Thoracic aorta (tissue), 2 donors: ENCODE measurements at regions not wholly inside any gene's neighbourhood (a gene's known extent, or its start where the extent isn't known, plus 50 kb on each side); places are given as distances from the start of the nearest gene placed in this dataset.
"Not testable (repeated sequence)": the region's sequence is repeated elsewhere in the genome, so short reads cannot be mapped to it uniquely, and the experiment has no call there.

Experiments used
- ATAC-seq: fragments of 150-250 bp; one replicate; pipeline ENCODE4 v1.8.0; 2017; ENCODE audit warnings: low read depth; ENCODE audit not compliant: insufficient number of reproducible peaks, low FRiP score
- DNase-seq: peaks from one replicate; pipeline ENCODE4 v3.0.0-alpha.2; 2020; ENCODE audit warnings: low spot score
- H3K27ac ChIP-seq, 2 donors: fragments of 200-600 bp; sonication (generic); 1 replicate in 1 of 2; 2 replicates in 1 of 2; pipeline ENCODE4 v1.5.1; 2016; ENCODE audit warnings: mild to moderate bottlenecking in 2 of 2, moderate library complexity in 2 of 2
- H3K27me3 ChIP-seq: fragments of 200-600 bp; sonication (generic); replicated peaks from 2 replicates; pipeline ENCODE4 v1.6.0; 2016; ENCODE audit warnings: mild to moderate bottlenecking; ENCODE audit not compliant: insufficient read depth
- H3K36me3 ChIP-seq: fragments of 200-600 bp; sonication (generic); one replicate; pipeline ENCODE4 v1.5.1; 2016
- H3K4me1 ChIP-seq, 2 donors: fragments of 200-600 bp; sonication (generic); 1 replicate in 1 of 2; 2 replicates in 1 of 2; pipeline versions ENCODE4 v1.5.1 to v1.6.0; 2016; ENCODE audit warnings: low read depth in 2 of 2, mild to moderate bottlenecking in 1 of 2; ENCODE audit not compliant: control insufficient read depth in 1 of 2
- H3K4me3 ChIP-seq: fragments of 200-600 bp; sonication (generic); 2 replicates; pipeline ENCODE4 v1.5.1; 2016; ENCODE audit warnings: mild to moderate bottlenecking
- H3K9me3 ChIP-seq: fragments of 200-600 bp; sonication (generic); 2 replicates; pipeline ENCODE4 v1.5.1; 2016
- CTCF ChIP-seq: fragments of 200-600 bp; sonication (generic); IDR thresholded peaks from one replicate; pipeline ENCODE4 v1.5.1; 2019; ENCODE audit warnings: antibody characterized with exemption

GRCh38 chr5:125455041-125455440 is 708.6 kb upstream of the ZNF608 start:
- H3K36me3 ChIP-seq = no peaks in the 10 kb centered on the region
- no peaks in the 10 kb centered on the region for H3K4me1 ChIP-seq
- ATAC-seq = no peak
- H3K9me3 ChIP-seq = no peaks in the 10 kb centered on the region
- TF ChIP-seq CTCF = no peak
- H3K4me3 ChIP-seq = no peak overlapping the region
- H3K27me3 ChIP-seq = no peaks in the 10 kb centered on the region
- DNase-seq = no peak
- H3K27ac ChIP-seq = no peak overlapping the region

GRCh38 chr5:125456005-125456404 is 709.6 kb upstream of the ZNF608 start:
- H3K4me1 ChIP-seq, ATAC-seq, H3K9me3 ChIP-seq, H3K36me3 ChIP-seq, H3K27me3 ChIP-seq, DNase-seq, H3K4me3 ChIP-seq, H3K27ac ChIP-seq: not testable (repeated sequence)

- H3K9me3 ChIP-seq = no peaks in the 10 kb centered on the region
- no peaks in the 10 kb centered on the region for H3K27me3 ChIP-seq
- H3K36me3 ChIP-seq = no peaks in the 10 kb centered on the region
- ATAC-seq = no peak
- no peak for DNase-seq
- no peak overlapping the region for H3K4me3 ChIP-seq
- H3K27ac ChIP-seq = no peak overlapping the region
- H3K4me1 ChIP-seq = no peaks in the 10 kb centered on the region
- TF ChIP-seq CTCF = no peak
These were observed 711.2 kb upstream of the ZNF608 start for GRCh38 chr5:125457617-125458016.

- H3K4me1 ChIP-seq, H3K4me3 ChIP-seq, H3K36me3 ChIP-seq, H3K27me3 ChIP-seq, ATAC-seq, H3K27ac ChIP-seq, H3K9me3 ChIP-seq, DNase-seq: not testable (repeated sequence)
These were observed 712.5 kb upstream of the ZNF608 start for GRCh38 chr5:125458949-125459348.

GRCh38 chr5:125461641-125462072 is 715.2 kb upstream of the ZNF608 start:
- ATAC-seq (no peak), DNase-seq (no peak)
- Histone ChIP-seq H3K27ac (no peak overlapping the region), H3K4me3 (no peak overlapping the region), H3K4me1 (no peaks in the 10 kb centered on the region), H3K36me3 (no peaks in the 10 kb centered on the region), H3K9me3 (no peaks in the 10 kb centered on the region), H3K27me3 (no peaks in the 10 kb centered on the region)
- TF ChIP-seq CTCF = no peak

GRCh38 chr5:125463466-125464092 is 717.1 kb upstream of the ZNF608 start:
- ATAC-seq (no peak), DNase-seq (no peak)
- no peak overlapping the region for H3K27ac ChIP-seq
- H3K36me3 ChIP-seq = no peaks in the 10 kb centered on the region
- no peaks in the 10 kb centered on the region for H3K4me1 ChIP-seq
- TF ChIP-seq CTCF = no peak
- H3K27me3 ChIP-seq = no peaks in the 10 kb centered on the region
- no peak overlapping the region for H3K4me3 ChIP-seq
- no peaks in the 10 kb centered on the region for H3K9me3 ChIP-seq
